ENCODE measurements at regions not wholly inside any gene's neighbourhood (a gene's known extent, or its start where the extent isn't known, plus 50 kb on each side); places are given as distances from the start of the nearest gene placed in this dataset.
A peak's percentile ranks its signal among the peaks of the same experiment; 100 is the strongest.
"Not testable (repeated sequence)": the region's sequence is repeated elsewhere in the genome, so short reads cannot be mapped to it uniquely, and the experiment has no call there.

GRCh38 chr6:28838634-28839442 is 84.9 kb downstream of the TRIM27 start:
- peak; percentile 53 for DNase-seq (ENCODE audit: low read depth)

GRCh38 chr6:28839443-28840120 is 84.2 kb downstream of the TRIM27 start:
- DNase-seq (ENCODE audit: low read depth): no peak

DNA sequence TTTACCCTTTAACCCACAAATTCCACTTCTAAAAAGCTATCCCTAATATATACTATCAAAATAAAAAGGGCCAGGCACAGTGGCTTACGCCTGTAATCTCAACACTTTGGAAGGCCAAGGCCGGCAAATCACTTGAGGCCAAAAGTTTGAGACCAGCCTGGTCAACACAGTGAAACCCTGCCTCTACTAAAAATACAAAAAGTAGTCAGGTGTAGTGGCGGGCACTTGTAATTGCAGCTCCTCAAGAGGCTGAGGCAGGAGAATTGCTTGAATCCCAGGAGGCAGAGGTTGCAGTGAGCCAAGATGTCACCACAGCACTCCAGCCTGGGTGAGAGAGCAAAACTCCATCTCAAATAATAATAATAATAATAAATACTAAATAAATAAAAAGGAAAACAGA is 82.5 kb downstream of the TRIM27 start:
- no peak for DNase-seq (ENCODE audit: low read depth)

DNA sequence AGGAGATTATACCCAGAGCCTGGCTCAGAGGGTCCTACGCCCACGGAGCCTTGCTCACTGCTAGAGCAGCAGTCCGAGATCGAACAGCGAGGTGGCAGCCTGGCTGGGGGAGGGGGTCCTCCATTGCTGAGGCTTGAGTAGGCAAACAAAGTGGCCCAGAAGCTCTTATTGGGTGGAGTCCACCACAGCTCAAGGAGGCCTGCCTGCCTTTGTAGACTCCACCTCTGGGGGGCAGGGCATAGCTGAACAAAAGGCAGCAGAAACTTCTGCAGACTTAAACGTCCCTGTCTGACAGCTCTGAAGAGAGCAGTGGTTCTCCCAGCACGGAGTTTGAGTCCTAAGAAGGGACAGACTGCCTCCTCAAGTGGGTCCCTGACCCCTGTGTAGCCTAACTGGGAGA is 75.0 kb downstream of the TRIM27 start:
- not testable (repeated sequence) for DNase-seq (ENCODE audit: low read depth)

Measured in stromal cell of bone marrow (primary cell).